ENCODE measurements at regions not wholly inside any gene's neighbourhood (a gene's known extent, or its start where the extent isn't known, plus 50 kb on each side); places are given as distances from the start of the nearest gene placed in this dataset.

DNA sequence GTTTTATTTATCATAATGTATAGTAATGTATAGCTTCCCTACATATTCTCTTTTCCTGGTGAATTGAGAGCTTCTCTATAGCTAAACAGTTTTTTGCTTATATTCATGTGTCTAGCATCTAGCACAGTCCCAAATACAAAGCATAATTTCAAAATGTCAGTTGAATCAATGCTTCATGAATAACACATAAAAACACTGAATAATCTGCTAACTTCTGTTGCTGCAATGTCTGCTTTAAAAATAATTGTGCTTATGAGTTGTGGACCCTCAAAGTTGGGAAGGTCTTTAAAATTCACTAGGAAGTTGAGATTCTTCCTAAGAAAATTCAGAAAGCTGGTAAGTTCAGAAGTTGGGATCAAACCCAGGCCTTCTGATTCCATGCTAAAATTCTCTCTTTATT is 600.9 kb upstream of the FAM98A start:
- no peak for TF ChIP-seq EZH2 (IDR thresholded peaks at IDR 0.05; ENCODE audit: insufficient read depth, low read length)
- TF ChIP-seq, protein P1, sequence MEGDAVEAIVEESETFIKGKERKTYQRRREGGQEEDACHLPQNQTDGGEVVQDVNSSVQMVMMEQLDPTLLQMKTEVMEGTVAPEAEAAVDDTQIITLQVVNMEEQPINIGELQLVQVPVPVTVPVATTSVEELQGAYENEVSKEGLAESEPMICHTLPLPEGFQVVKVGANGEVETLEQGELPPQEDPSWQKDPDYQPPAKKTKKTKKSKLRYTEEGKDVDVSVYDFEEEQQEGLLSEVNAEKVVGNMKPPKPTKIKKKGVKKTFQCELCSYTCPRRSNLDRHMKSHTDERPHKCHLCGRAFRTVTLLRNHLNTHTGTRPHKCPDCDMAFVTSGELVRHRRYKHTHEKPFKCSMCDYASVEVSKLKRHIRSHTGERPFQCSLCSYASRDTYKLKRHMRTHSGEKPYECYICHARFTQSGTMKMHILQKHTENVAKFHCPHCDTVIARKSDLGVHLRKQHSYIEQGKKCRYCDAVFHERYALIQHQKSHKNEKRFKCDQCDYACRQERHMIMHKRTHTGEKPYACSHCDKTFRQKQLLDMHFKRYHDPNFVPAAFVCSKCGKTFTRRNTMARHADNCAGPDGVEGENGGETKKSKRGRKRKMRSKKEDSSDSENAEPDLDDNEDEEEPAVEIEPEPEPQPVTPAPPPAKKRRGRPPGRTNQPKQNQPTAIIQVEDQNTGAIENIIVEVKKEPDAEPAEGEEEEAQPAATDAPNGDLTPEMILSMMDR (IDR thresholded peaks at IDR 0.05; ENCODE audit: insufficient read depth, low read depth, low read length), result no peak
